RWPE1 (cell line): ENCODE measurements at regions not wholly inside any gene's neighbourhood (a gene's known extent, or its start where the extent isn't known, plus 50 kb on each side); places are given as distances from the start of the nearest gene placed in this dataset.

Source experiments
- CTCF ChIA-PET: fragments of 350-600 bp; sonication (Branson Sonifier 250); formaldehyde crosslinking; extraction: SDS; loops from one replicate; lab custom pipeline; 2021; lab: Yijun Ruan, JAX
- POLR2A ChIA-PET: fragments of 400-600 bp; formaldehyde crosslinking; extraction: SDS; loops from one replicate; lab custom pipeline; 2020; ENCODE audit warnings: antibody characterized with exemption; ENCODE audit not compliant: low non-redundant PET; lab: Yijun Ruan, JAX
- DNase-seq: peaks from one replicate; pipeline ENCODE4 v3.0.0; 2012; ENCODE audit warnings: low spot score
- H3K27ac ChIP-seq: fragments of 450-650 bp; 2 replicates; pipeline ENCODE4 v1.5.1; 2017
- CTCF ChIP-seq: fragments of 450-650 bp; conservative IDR thresholded peaks from 2 replicates; pipeline ENCODE4 v1.5.1; 2017; ENCODE audit warnings: low read depth, mild to moderate bottlenecking

DNA sequence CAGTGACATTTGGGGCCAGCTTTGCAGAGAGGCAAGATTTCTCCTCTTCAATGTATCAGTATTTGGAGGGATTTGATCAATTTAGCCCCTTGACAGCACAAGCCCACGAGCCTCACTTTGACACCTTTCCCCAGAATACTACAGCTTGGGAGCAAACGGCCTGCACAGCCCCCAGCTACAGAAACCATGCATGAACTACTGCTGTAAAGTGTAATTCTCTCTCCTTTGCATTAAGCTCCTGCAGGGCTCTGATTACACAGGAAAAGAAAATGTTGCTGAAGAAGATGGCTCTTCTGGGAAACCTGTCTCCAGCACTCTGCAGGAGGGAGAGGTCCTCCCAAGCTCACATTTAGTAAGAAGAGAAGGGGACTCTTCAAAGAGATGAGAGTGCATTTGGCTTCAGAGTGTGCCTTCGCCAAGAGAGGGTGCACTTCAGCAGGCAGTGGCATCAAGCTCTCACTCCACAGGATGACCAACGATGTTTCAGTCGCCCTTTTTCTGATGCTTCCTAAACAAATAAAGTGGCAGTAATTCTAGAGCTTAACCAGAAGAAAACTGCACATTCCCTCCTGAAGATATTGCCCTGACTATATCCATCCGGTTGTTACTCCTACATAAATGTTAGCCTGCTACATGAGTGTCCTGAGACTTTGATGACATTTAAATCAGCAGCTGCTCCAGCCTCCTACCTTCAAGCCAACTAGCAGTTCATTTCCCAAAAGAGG lies 272.2 kb downstream of the AUH start:
- ChIA-PET POLR2A (no interaction called here), CTCF (interaction anchor here (0.5 to 1.3 kb wide), 8 partner anchors 18 to 859 kb away, joined by 3 to 17 read pairs (median 3); no protein-coding TSS in a partner anchor)
- DNase-seq = no peak
- no peak overlapping the region for H3K27ac ChIP-seq
- no peak for TF ChIP-seq CTCF

GRCh38 chr9:91090130-91090410 lies 271.6 kb downstream of the AUH start:
- no peak for DNase-seq
- ChIA-PET CTCF (interaction anchor here (0.5 to 1.3 kb wide), 7 partner anchors 19 to 859 kb away, joined by 3 to 17 read pairs (median 3); no protein-coding TSS in a partner anchor), POLR2A (no interaction called here)
- no peak for TF ChIP-seq CTCF
- H3K27ac ChIP-seq = no peak overlapping the region

DNA sequence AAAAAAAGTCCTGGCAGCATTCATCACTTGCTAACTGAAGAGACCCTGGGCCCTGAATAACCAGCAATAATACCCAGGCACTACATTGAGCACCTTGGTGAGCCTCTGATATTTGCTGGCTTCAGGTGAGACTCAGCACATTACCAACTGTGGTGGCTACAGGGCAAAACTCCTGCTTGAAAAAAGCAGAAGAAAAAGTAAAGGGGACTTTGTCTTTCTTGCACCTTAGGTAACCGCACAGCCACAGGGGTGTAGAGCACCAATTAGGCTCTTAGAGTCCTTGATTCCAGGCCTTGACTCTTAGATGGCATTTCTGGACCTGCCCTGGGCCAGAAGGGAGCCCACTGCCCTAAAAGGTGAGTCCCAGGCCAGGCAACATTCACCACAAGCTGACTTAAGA lies 269.5 kb downstream of the AUH start:
- DNase-seq = no peak
- TF ChIP-seq CTCF = no peak
- no peak overlapping the region for H3K27ac ChIP-seq
- ChIA-PET CTCF (no interaction called here), POLR2A (no interaction called here)

GRCh38 chr9:91094324-91095088 lies 267.2 kb downstream of the AUH start:
- CTCF ChIA-PET = interaction anchor here (1.0 kb wide), 1 partner anchor 180 kb away, joined by 3 read pairs; no protein-coding TSS in a partner anchor
- DNase-seq = no peak
- TF ChIP-seq CTCF = no peak
- H3K27ac ChIP-seq = no peak overlapping the region
- POLR2A ChIA-PET = interaction anchor here (0.6 kb wide), 1 partner anchor 313 kb away, joined by 4 read pairs; no protein-coding TSS in a partner anchor

DNA sequence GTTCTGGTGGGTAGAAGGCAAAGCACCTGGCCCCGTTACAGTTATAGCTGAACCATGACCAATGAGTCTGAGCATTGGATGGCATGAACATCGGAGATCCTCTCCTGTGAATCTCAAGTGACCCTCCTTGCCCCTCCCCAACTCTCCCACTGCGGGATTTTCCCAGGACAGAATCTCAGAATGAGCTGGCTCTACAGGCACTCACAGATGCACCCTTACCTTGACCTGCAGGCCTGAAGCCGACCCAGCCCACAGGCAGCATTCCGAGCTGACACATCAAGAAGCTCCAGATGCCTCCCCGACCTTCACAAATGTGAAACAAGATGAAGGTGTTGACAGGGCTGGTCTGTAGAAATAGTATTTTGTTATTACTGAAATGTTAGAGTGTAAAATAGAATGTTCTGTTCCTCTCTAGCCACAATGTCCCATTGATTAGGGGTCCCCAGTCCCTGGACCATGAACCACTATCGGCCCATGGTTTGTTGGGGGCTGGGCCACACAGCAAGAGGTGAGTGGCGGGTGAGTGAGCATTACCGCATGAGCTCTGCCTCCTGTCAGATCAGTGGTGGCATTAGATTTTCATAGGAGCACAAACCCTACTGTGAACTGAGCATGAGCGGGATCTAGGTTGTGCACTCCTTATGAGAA lies 263.4 kb downstream of the AUH start:
- DNase-seq = no peak
- ChIA-PET POLR2A (no interaction called here), CTCF (no interaction called here)
- H3K27ac ChIP-seq = no peak overlapping the region
- no peak for TF ChIP-seq CTCF

GRCh38 chr9:91099436-91099835 lies 262.3 kb downstream of the AUH start:
- ChIA-PET POLR2A (no interaction called here), CTCF (interaction anchor here (1.0 to 1.5 kb wide), 3 partner anchors 29 to 326 kb away, joined by 4 to 7 read pairs (median 6); no protein-coding TSS in a partner anchor)
- H3K27ac ChIP-seq = no peak overlapping the region
- TF ChIP-seq CTCF = no peak
- DNase-seq = no peak
